NB4 (cell line): ENCODE measurements at regions not wholly inside any gene's neighbourhood (a gene's known extent, or its start where the extent isn't known, plus 50 kb on each side); places are given as distances from the start of the nearest gene placed in this dataset.

Experiments
- POLR2A ChIP-seq: IDR thresholded peaks from 2 replicates; pipeline ENCODE4 v1.6.1; 2011; ENCODE audit warnings: mild to moderate bottlenecking; ENCODE audit not compliant: insufficient read length; ENCODE audit errors: extremely low read depth
- TF ChIP-seq, protein P1 (sequence below): IDR thresholded peaks from one replicate; pipeline ENCODE4 v1.5.1; 2012; ENCODE audit warnings: low read depth, low read length

DNA sequence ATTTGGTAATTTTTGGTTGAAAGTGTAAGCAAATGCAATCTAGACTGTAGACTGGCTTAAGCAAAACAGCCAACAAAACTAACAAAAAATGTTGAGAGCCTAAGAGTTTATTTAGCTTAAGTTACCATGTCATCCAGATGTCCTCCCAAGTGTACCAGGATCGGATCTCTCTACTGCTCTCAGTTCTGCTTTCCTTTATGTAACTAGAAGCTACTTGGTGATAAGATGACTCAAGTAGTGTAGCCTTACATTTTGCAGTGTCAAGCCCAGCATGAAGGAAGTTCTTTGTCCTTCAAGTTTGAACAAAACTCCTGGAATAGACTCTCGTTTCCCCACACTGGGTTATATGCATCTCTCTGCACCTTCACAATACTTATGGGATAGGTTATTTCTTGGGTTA, 1500.0 kb downstream of the STIM2 start:
- TF ChIP-seq, protein P1, sequence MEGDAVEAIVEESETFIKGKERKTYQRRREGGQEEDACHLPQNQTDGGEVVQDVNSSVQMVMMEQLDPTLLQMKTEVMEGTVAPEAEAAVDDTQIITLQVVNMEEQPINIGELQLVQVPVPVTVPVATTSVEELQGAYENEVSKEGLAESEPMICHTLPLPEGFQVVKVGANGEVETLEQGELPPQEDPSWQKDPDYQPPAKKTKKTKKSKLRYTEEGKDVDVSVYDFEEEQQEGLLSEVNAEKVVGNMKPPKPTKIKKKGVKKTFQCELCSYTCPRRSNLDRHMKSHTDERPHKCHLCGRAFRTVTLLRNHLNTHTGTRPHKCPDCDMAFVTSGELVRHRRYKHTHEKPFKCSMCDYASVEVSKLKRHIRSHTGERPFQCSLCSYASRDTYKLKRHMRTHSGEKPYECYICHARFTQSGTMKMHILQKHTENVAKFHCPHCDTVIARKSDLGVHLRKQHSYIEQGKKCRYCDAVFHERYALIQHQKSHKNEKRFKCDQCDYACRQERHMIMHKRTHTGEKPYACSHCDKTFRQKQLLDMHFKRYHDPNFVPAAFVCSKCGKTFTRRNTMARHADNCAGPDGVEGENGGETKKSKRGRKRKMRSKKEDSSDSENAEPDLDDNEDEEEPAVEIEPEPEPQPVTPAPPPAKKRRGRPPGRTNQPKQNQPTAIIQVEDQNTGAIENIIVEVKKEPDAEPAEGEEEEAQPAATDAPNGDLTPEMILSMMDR: no peak
- no peak for TF ChIP-seq POLR2A
